Choroid plexus epithelial cell (primary cell): ENCODE measurements at regions not wholly inside any gene's neighbourhood (a gene's known extent, or its start where the extent isn't known, plus 50 kb on each side); places are given as distances from the start of the nearest gene placed in this dataset.

Experiments used
- DNase-seq: peaks from one replicate; pipeline ENCODE4 v3.0.0-alpha.2; 2010; ENCODE audit warnings: low read depth
- H3K4me3 ChIP-seq: 2 replicates; pipeline ENCODE4 v1.5.1; 2011; ENCODE audit warnings: low read depth, mild to moderate bottlenecking, control low read depth, low read length, moderate library complexity
- CTCF ChIP-seq: conservative IDR thresholded peaks from 2 replicates; pipeline ENCODE4 v1.5.1; 2011; ENCODE audit warnings: low read depth, mild to moderate bottlenecking, control low read depth, inconsistent platforms, low read length, moderate library complexity

GRCh38 chr6:14796974-14797762 lies 448.7 kb upstream of the JARID2 start:
- DNase-seq, result no peak
- no peak overlapping the region for H3K4me3 ChIP-seq
- TF ChIP-seq CTCF, result no peak

DNA sequence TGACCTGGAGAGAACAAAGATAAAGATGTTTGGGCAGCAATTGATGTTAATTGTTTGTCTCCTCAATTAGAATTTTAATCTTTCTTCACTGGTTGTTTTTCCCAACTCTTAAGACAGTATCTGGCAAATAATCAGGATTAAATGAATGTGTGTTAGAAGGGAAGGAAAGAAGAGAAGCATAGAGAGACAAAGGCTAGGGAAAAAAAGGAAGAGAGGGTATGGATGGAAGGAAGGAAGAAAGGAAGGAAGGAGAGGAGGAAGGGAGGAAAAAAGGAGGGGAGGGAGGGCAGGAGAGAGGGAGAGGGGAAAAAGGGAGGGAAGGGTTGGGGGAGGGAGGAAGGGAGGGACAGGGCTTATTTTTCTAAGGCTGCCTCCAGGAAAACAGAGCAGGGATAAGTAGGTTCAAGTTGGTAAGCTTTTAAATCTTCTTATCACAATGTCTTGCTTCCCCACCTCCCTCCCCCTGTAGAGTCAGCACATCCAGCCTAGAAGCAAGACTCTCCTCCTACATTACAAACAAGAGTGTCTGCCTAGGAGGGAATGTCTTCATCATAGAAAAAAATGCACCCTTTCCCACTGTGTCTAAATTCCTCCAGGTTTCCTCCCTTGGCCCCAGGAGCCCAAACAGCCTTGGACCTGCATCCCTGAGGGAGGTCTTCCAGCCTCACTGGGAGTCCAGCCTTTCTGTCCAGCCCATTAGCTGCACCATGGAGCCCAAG lies 447.8 kb upstream of the JARID2 start:
- no peak for TF ChIP-seq CTCF
- H3K4me3 ChIP-seq, result no peak overlapping the region
- DNase-seq, result no peak

- DNase-seq, result no peak
- no peak for TF ChIP-seq CTCF
- H3K4me3 ChIP-seq, result no peak overlapping the region
Observed at GRCh38 chr6:14798594-14798982, 447.3 kb upstream of the JARID2 start.

- H3K4me3 ChIP-seq, result no peak overlapping the region
- DNase-seq, result no peak
- TF ChIP-seq CTCF, result no peak
Observed at GRCh38 chr6:14798996-14799588, 446.8 kb upstream of the JARID2 start.

GRCh38 chr6:14799928-14800327 lies 445.9 kb upstream of the JARID2 start:
- TF ChIP-seq CTCF, result no peak
- peak; percentile 96 for DNase-seq
- no peak overlapping the region for H3K4me3 ChIP-seq

DNA sequence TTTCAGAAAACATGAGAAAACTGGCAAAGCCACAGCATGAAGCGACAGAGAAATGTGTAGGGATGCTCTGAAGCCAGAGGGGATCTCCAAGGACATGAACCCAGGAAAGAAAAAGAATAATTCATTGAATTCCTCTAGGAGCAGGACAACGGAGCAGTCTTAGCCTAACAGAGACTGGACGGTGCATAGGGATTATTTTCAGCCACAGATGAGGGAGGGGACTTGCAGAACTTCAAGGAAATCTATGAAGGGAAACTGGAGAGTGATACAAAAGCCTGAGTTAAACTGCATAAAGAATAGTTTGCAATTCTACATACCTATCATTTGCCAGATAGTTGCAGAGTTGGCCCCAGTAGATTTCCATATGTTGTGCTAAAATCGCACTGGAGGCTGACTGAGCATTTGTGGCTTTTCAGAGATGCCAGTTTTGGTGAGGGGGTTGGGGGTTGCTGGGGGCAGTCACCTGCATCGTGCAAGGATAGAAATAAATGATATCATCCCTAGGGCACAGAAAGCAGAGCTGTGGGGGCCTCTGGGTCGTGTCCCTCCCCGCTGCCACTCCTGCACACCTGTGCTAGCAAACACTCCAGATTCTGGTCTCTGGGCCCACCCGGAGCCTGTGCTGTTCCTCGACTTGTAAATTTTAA lies 443.2 kb upstream of the JARID2 start:
- H3K4me3 ChIP-seq, result no peak overlapping the region
- no peak for TF ChIP-seq CTCF
- no peak for DNase-seq
